H9 (cell line): ENCODE measurements at regions not wholly inside any gene's neighbourhood (a gene's known extent, or its start where the extent isn't known, plus 50 kb on each side); places are given as distances from the start of the nearest gene placed in this dataset.

Experiments used
- DNase-seq: peaks from one replicate; pipeline ENCODE4 v3.0.0-alpha.2; 2017
- H2AFZ ChIP-seq: one replicate; pipeline ENCODE4 v1.6.1; 2013; ENCODE audit warnings: mild to moderate bottlenecking, low read length, control low read depth, moderate library complexity
- H2AK5ac ChIP-seq: 2 replicates; pipeline ENCODE4 v1.6.1; 2013; ENCODE audit warnings: low read length, control low read depth, mixed read lengths; ENCODE audit not compliant: insufficient read length
- H2BK120ac ChIP-seq: one replicate; pipeline ENCODE4 v1.6.1; 2013; ENCODE audit warnings: low read depth, mild to moderate bottlenecking, low read length, control low read depth, inconsistent platforms; ENCODE audit not compliant: poor library complexity, severe bottlenecking
- H2BK12ac ChIP-seq: 2 replicates; pipeline ENCODE4 v1.6.1; 2013; ENCODE audit warnings: low read length, control low read depth, mixed read lengths, low read depth; ENCODE audit not compliant: insufficient read length
- H2BK15ac ChIP-seq: 2 replicates; pipeline ENCODE4 v1.6.1; 2013; ENCODE audit warnings: low read depth, low read length, control low read depth
- H2BK20ac ChIP-seq: one replicate; pipeline ENCODE4 v1.6.1; 2013; ENCODE audit warnings: low read depth, mild to moderate bottlenecking, low read length, control low read depth, inconsistent platforms; ENCODE audit not compliant: poor library complexity, severe bottlenecking
- H2BK5ac ChIP-seq: 2 replicates; pipeline ENCODE4 v1.6.1; 2013; ENCODE audit warnings: low read length, control low read depth, mixed read lengths; ENCODE audit not compliant: insufficient read length
- H3K14ac ChIP-seq: 2 replicates; pipeline ENCODE4 v1.6.1; 2013; ENCODE audit warnings: low read length, control low read depth; ENCODE audit not compliant: insufficient read depth
- H3K18ac ChIP-seq: 2 replicates; pipeline ENCODE4 v1.6.1; 2013; ENCODE audit warnings: low read depth, mild to moderate bottlenecking, mixed read lengths, low read length, control low read depth; ENCODE audit not compliant: insufficient read length
- H3K23ac ChIP-seq: 2 replicates; pipeline ENCODE4 v1.6.1; 2013; ENCODE audit warnings: low read length, control low read depth, mixed read lengths, low read depth; ENCODE audit not compliant: insufficient read length
- H3K23me2 ChIP-seq: 2 replicates; pipeline ENCODE4 v1.6.1; 2013; ENCODE audit warnings: low read depth, mild to moderate bottlenecking, mixed read lengths, low read length, control low read depth; ENCODE audit not compliant: insufficient read length, poor library complexity, severe bottlenecking
- H3K27ac ChIP-seq: 2 replicates; pipeline ENCODE4 v1.5.1; 2013; ENCODE audit warnings: low read length, control low read depth, mixed read lengths, low read depth; ENCODE audit not compliant: insufficient read length
- H3K27me3 ChIP-seq: 2 replicates; pipeline ENCODE4 v1.6.1; 2013; ENCODE audit warnings: low read length, control low read depth, inconsistent platforms; ENCODE audit not compliant: insufficient read depth
- H3K4ac ChIP-seq: 2 replicates; pipeline ENCODE4 v1.6.1; 2013; ENCODE audit warnings: low read depth, mild to moderate bottlenecking, control low read depth, inconsistent platforms, low read length, moderate library complexity
- H3K4me1 ChIP-seq: 2 replicates; pipeline ENCODE4 v1.6.1; 2013; ENCODE audit warnings: low read length, control low read depth, inconsistent platforms; ENCODE audit not compliant: insufficient read depth
- H3K4me2 ChIP-seq: 2 replicates; pipeline ENCODE4 v1.6.1; 2013; ENCODE audit warnings: low read length, control low read depth, mixed read lengths; ENCODE audit not compliant: insufficient read length, insufficient read depth
- H3K56ac ChIP-seq: 2 replicates; pipeline ENCODE4 v1.6.1; 2013; ENCODE audit warnings: low read depth, mild to moderate bottlenecking, mixed read lengths, low read length, control low read depth; ENCODE audit not compliant: insufficient read length
- H3K79me1 ChIP-seq: 2 replicates; pipeline ENCODE4 v1.6.1; 2013; ENCODE audit warnings: low read depth, mild to moderate bottlenecking, moderate library complexity, low read length, control low read depth, inconsistent platforms; ENCODE audit not compliant: insufficient read depth, poor library complexity, severe bottlenecking
- H3K79me2 ChIP-seq: 2 replicates; pipeline ENCODE4 v1.6.1; 2013; ENCODE audit warnings: low read length, control low read depth, inconsistent platforms; ENCODE audit not compliant: insufficient read depth
- H3K9ac ChIP-seq: 2 replicates; pipeline ENCODE4 v1.6.1; 2013; ENCODE audit warnings: low read length, control low read depth, mixed read lengths; ENCODE audit not compliant: insufficient read length; ENCODE audit errors: extremely low read depth
- H3K9me3 ChIP-seq: one replicate; pipeline ENCODE4 v1.6.1; 2013; ENCODE audit warnings: low read depth, low read length, inconsistent platforms; ENCODE audit not compliant: control insufficient read depth
- H3T11ph ChIP-seq: one replicate; pipeline ENCODE4 v1.6.1; 2013; ENCODE audit warnings: mild to moderate bottlenecking, low read length, control low read depth, inconsistent platforms
- H4K20me1 ChIP-seq: one replicate; pipeline ENCODE4 v1.6.1; 2013; ENCODE audit not compliant: control insufficient read depth, insufficient read length, insufficient read depth
- H4K5ac ChIP-seq: 2 replicates; pipeline ENCODE4 v1.6.1; 2013; ENCODE audit warnings: low read depth, mild to moderate bottlenecking, mixed read lengths, low read length, control low read depth; ENCODE audit not compliant: insufficient read length
- H4K8ac ChIP-seq: replicated peaks from 2 replicates; pipeline ENCODE4 v1.6.1; 2013; ENCODE audit warnings: low read length, control low read depth, mixed read lengths, low read depth; ENCODE audit not compliant: insufficient read length
- H4K91ac ChIP-seq: 2 replicates; pipeline ENCODE4 v1.6.1; 2013; ENCODE audit warnings: low read depth, mild to moderate bottlenecking, moderate library complexity, mixed read lengths, low read length, control low read depth; ENCODE audit not compliant: insufficient read length
- H3K27ac Mint-ChIP-seq, 3 experiments: 2 replicates in 2 of 3; 3 replicates in 1 of 3; pipeline ENCODE4 v1.8.0; 2020 to 2021; ENCODE audit warnings: mixed read lengths in 3 of 3, mild to moderate bottlenecking in 1 of 3, moderate library complexity in 1 of 3
- H3K27me3 Mint-ChIP-seq: 2 replicates; pipeline ENCODE4 v1.8.0; 2021; ENCODE audit warnings: low read depth, mild to moderate bottlenecking, moderate library complexity, mixed read lengths
- H3K36me3 Mint-ChIP-seq, 3 experiments: 2 replicates in 2 of 3; 3 replicates in 1 of 3; pipeline ENCODE4 v1.8.0; 2020 to 2021; ENCODE audit warnings: low read depth in 3 of 3, mixed read lengths in 3 of 3; ENCODE audit not compliant: insufficient read depth in 1 of 3
- H3K4me1 Mint-ChIP-seq, 2 experiments: 2 replicates each; pipeline ENCODE4 v1.8.0; 2020; ENCODE audit warnings: mixed read lengths in 2 of 2
- H3K4me3 Mint-ChIP-seq, 2 experiments: 2 replicates in 1 of 2; 3 replicates in 1 of 2; pipeline ENCODE4 v1.8.0; 2020 to 2021; ENCODE audit warnings: mild to moderate bottlenecking in 2 of 2, mixed read lengths in 2 of 2, moderate library complexity in 1 of 2
- H3K9me3 Mint-ChIP-seq, 2 experiments: 2 replicates in 1 of 2; 3 replicates in 1 of 2; pipeline ENCODE4 v1.8.0; 2020; ENCODE audit warnings: mild to moderate bottlenecking in 2 of 2, mixed read lengths in 2 of 2, moderate library complexity in 1 of 2
- CTCF ChIP-seq: fragments of 200-600 bp; sonication (generic); conservative IDR thresholded peaks from 3 replicates; pipeline ENCODE4 v1.8.0; 2021; ENCODE audit warnings: antibody characterized with exemption, mild to moderate bottlenecking
- WGBS: extraction: QIAGEN DNeasy Blood & Tissue Kit; methylation state at CpG from one replicate; pipeline ENCODE4 v1.1.7; 2013; ENCODE audit warnings: missing lambda C conversion rate, low lambda C conversion rate, mixed read lengths; ENCODE audit not compliant: insufficient read length; ENCODE audit errors: extremely low coverage; 5-methylcytosine and 5-hydroxymethylcytosine counted together

DNA sequence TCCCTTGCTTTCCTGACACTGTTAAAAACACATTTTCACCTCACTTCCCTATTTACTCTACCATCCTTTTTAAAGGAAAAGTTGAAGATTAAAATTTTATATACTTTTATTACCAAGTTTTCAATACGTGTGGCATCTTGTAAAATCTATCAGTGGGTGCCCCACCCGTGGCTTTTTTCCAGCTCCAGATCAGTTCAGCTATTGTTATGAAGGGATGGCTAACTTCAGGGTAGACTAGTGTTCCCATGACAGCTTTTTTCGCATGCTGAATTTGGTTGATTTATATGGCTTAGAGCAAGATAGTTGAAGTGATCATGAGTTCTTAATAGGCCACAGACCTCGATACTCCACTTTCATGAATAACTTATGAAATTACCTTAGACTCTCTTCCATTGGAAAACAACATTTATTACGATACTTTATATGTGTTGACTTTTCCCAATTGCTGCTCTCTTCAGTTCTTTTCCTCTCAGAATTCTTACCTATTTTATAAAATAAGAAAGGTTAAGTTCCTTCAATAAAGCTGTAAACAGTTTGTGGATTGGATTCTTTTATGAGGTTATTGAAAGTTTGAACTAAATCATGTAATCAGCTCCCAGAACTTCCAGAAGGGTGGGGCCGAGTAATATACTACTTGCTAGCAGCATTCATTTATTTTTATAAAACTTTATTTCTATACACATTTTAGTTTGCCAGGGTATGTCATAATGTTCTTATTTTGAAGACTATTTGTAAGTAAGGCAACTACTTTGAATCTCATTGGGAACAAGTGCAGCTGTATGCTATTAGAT lies 680.9 kb downstream of the SATB2 start:
- no peak overlapping the region for H2AFZ ChIP-seq
- WGBS, result no CpG with 5 or more reads among the region's 6 CpGs
- H3K27ac Mint-ChIP-seq, result no peak overlapping the region

More for the DNA sequence above, 680.9 kb downstream of the SATB2 start:
- Histone ChIP-seq H4K5ac (no peak overlapping the region), H4K20me1 (no peaks in the 10 kb centered on the region), H2BK15ac (no peak overlapping the region), H3K9ac (no peak overlapping the region), H3K4me1 (peaks cover 4% of the 10 kb centered on the region; the same call in 1 of the 2 replicates), H3K23me2 (no peaks in the 10 kb centered on the region), H2BK120ac (no peak overlapping the region), H3K79me2 (no peaks in the 10 kb centered on the region), H3K4me2 (no peak overlapping the region), H3K79me1 (no peaks in the 10 kb centered on the region), H4K91ac (no peak overlapping the region), H2AK5ac (no peak overlapping the region), H2BK12ac (no peak overlapping the region), H3K27ac (no peak overlapping the region), H3K14ac (no peak overlapping the region), H3T11ph (no peak overlapping the region), H3K56ac (no peak overlapping the region), H3K9me3 (no peaks in the 10 kb centered on the region), H3K4ac (no peak overlapping the region), H3K27me3 (no peaks in the 10 kb centered on the region), H3K23ac (no peak overlapping the region), H2BK5ac (no peak overlapping the region), H2BK20ac (no peak overlapping the region), H3K18ac (no peak overlapping the region), H4K8ac (no peak overlapping the region)
- H3K27me3 Mint-ChIP-seq, result no peaks in the 10 kb centered on the region
- TF ChIP-seq CTCF, result no peak
- no peak overlapping the region for H3K4me3 Mint-ChIP-seq
- H3K36me3 Mint-ChIP-seq, result no peaks in the 10 kb centered on the region
- H3K4me1 Mint-ChIP-seq, result peaks cover 12 to 14% of the 10 kb centered on the region in 2 experiments
- no peaks in the 10 kb centered on the region for H3K9me3 Mint-ChIP-seq
- DNase-seq, result no peak
